ENCODE measurements at regions not wholly inside any gene's neighbourhood (a gene's known extent, or its start where the extent isn't known, plus 50 kb on each side); places are given as distances from the start of the nearest gene placed in this dataset.

- ChIA-PET CTCF (no interaction called here), POLR2A (no interaction called here)
- Mint-ChIP-seq H3K4me3 (no peak overlapping the region), H3K4me1 (no peaks in the 10 kb centered on the region), H3K36me3 (ENCODE audit: low read depth) (no peaks in the 10 kb centered on the region), H3K27ac (no peak overlapping the region), H3K9me3 (ENCODE audit: low read depth) (peaks cover 5% of the 10 kb centered on the region), H3K27me3 (no peaks in the 10 kb centered on the region)
- intact Hi-C loops (cut with DNase I, micrococcal nuclease): no loop called here
- no peak for ATAC-seq
- no peak for DNase-seq
Measured at GRCh38 chr2:66782780-66783361, 347.9 kb downstream of the MEIS1 start.

- intact Hi-C loops (cut with DNase I, micrococcal nuclease): no loop called here
- Mint-ChIP-seq H3K9me3 (ENCODE audit: low read depth) (peaks cover 2% of the 10 kb centered on the region), H3K4me3 (no peak overlapping the region), H3K4me1 (no peaks in the 10 kb centered on the region), H3K27ac (no peak overlapping the region), H3K27me3 (no peaks in the 10 kb centered on the region), H3K36me3 (ENCODE audit: low read depth) (no peaks in the 10 kb centered on the region)
- DNase-seq (no peak), ATAC-seq (no peak)
- ChIA-PET POLR2A (no interaction called here), CTCF (interaction anchor here (0.6 kb wide), 1 partner anchor 1226 kb away, joined by 4 read pairs; no protein-coding TSS in a partner anchor)
Measured at GRCh38 chr2:66789741-66790140, 354.8 kb downstream of the MEIS1 start.

GRCh38 chr2:66790651-66791181 lies 355.8 kb downstream of the MEIS1 start:
- Mint-ChIP-seq H3K9me3 (ENCODE audit: low read depth) (no peaks in the 10 kb centered on the region), H3K4me3 (no peak overlapping the region), H3K4me1 (no peaks in the 10 kb centered on the region), H3K36me3 (ENCODE audit: low read depth) (no peaks in the 10 kb centered on the region), H3K27me3 (no peaks in the 10 kb centered on the region), H3K27ac (no peak overlapping the region)
- intact Hi-C loops (cut with DNase I, micrococcal nuclease): no loop called here
- ChIA-PET CTCF (no interaction called here), POLR2A (no interaction called here)
- ATAC-seq: no peak
- no peak for DNase-seq

GRCh38 chr2:66794070-66794469 lies 359.1 kb downstream of the MEIS1 start:
- POLR2A ChIA-PET: no interaction called here
- H3K27me3 Mint-ChIP-seq: no peaks in the 10 kb centered on the region
- H3K36me3 Mint-ChIP-seq (ENCODE audit: low read depth): no peaks in the 10 kb centered on the region
- CTCF ChIA-PET: no interaction called here
- H3K4me1 Mint-ChIP-seq: no peaks in the 10 kb centered on the region
- no peak overlapping the region for H3K27ac Mint-ChIP-seq
- H3K4me3 Mint-ChIP-seq: no peak overlapping the region
- DNase-seq (no peak), ATAC-seq (no peak)
- intact Hi-C loops (cut with DNase I, micrococcal nuclease): no loop called here
- peaks cover 3% of the 10 kb centered on the region for H3K9me3 Mint-ChIP-seq (ENCODE audit: low read depth)

GRCh38 chr2:66794551-66794950 lies 359.6 kb downstream of the MEIS1 start:
- ChIA-PET POLR2A (no interaction called here), CTCF (no interaction called here)
- H3K36me3 Mint-ChIP-seq (ENCODE audit: low read depth): no peaks in the 10 kb centered on the region
- intact Hi-C loops (cut with DNase I, micrococcal nuclease): no loop called here
- H3K27ac Mint-ChIP-seq: no peak overlapping the region
- H3K4me3 Mint-ChIP-seq: no peak overlapping the region
- peaks cover 3% of the 10 kb centered on the region for H3K9me3 Mint-ChIP-seq (ENCODE audit: low read depth)
- no peaks in the 10 kb centered on the region for H3K27me3 Mint-ChIP-seq
- ATAC-seq (no peak), DNase-seq (no peak)
- no peaks in the 10 kb centered on the region for H3K4me1 Mint-ChIP-seq

GRCh38 chr2:66802877-66803276 lies 368.0 kb downstream of the MEIS1 start:
- H3K4me3 Mint-ChIP-seq: no peak overlapping the region
- ChIA-PET POLR2A (no interaction called here), CTCF (no interaction called here)
- DNase-seq (no peak), ATAC-seq (no peak)
- no peaks in the 10 kb centered on the region for H3K4me1 Mint-ChIP-seq
- H3K27me3 Mint-ChIP-seq: no peaks in the 10 kb centered on the region
- H3K27ac Mint-ChIP-seq: no peak overlapping the region
- peaks cover 3% of the 10 kb centered on the region for H3K9me3 Mint-ChIP-seq (ENCODE audit: low read depth)
- intact Hi-C loops (cut with DNase I, micrococcal nuclease): no loop called here
- no peaks in the 10 kb centered on the region for H3K36me3 Mint-ChIP-seq (ENCODE audit: low read depth)

GRCh38 chr2:66803726-66804125 lies 368.8 kb downstream of the MEIS1 start:
- ChIA-PET CTCF (no interaction called here), POLR2A (no interaction called here)
- ATAC-seq (no peak), DNase-seq (no peak)
- Mint-ChIP-seq H3K36me3 (ENCODE audit: low read depth) (no peaks in the 10 kb centered on the region), H3K27me3 (no peaks in the 10 kb centered on the region), H3K9me3 (ENCODE audit: low read depth) (no peaks in the 10 kb centered on the region), H3K4me3 (no peak overlapping the region), H3K4me1 (no peaks in the 10 kb centered on the region), H3K27ac (no peak overlapping the region)
- intact Hi-C loops (cut with DNase I, micrococcal nuclease): no loop called here

GRCh38 chr2:66805016-66805865 lies 370.3 kb downstream of the MEIS1 start:
- Mint-ChIP-seq H3K27ac (no peak overlapping the region), H3K36me3 (ENCODE audit: low read depth) (no peaks in the 10 kb centered on the region), H3K27me3 (no peaks in the 10 kb centered on the region), H3K4me3 (no peak overlapping the region), H3K9me3 (ENCODE audit: low read depth) (no peaks in the 10 kb centered on the region), H3K4me1 (no peaks in the 10 kb centered on the region)
- intact Hi-C loops (cut with DNase I, micrococcal nuclease): no loop called here
- ATAC-seq: no peak
- CTCF ChIA-PET: no interaction called here
- no peak for DNase-seq
- POLR2A ChIA-PET: no interaction called here

GRCh38 chr2:66805968-66806367 lies 371.0 kb downstream of the MEIS1 start:
- H3K27me3 Mint-ChIP-seq: no peaks in the 10 kb centered on the region
- H3K27ac Mint-ChIP-seq: no peak overlapping the region
- intact Hi-C loops (cut with DNase I, micrococcal nuclease): no loop called here
- H3K36me3 Mint-ChIP-seq (ENCODE audit: low read depth): no peaks in the 10 kb centered on the region
- no peaks in the 10 kb centered on the region for H3K9me3 Mint-ChIP-seq (ENCODE audit: low read depth)
- no peak overlapping the region for H3K4me3 Mint-ChIP-seq
- ChIA-PET CTCF (no interaction called here), POLR2A (no interaction called here)
- no peak for DNase-seq
- H3K4me1 Mint-ChIP-seq: no peaks in the 10 kb centered on the region
- ATAC-seq: no peak

GRCh38 chr2:66813525-66813924 lies 378.6 kb downstream of the MEIS1 start:
- DNase-seq (no peak), ATAC-seq (no peak)
- Mint-ChIP-seq H3K27ac (no peak overlapping the region), H3K9me3 (ENCODE audit: low read depth) (no peaks in the 10 kb centered on the region), H3K4me3 (no peak overlapping the region), H3K36me3 (ENCODE audit: low read depth) (no peaks in the 10 kb centered on the region), H3K4me1 (no peaks in the 10 kb centered on the region), H3K27me3 (no peaks in the 10 kb centered on the region)
- CTCF ChIA-PET: no interaction called here
- POLR2A ChIA-PET: no interaction called here
- intact Hi-C loops (cut with DNase I, micrococcal nuclease): no loop called here

GRCh38 chr2:66813976-66814375 lies 379.1 kb downstream of the MEIS1 start:
- intact Hi-C loops (cut with DNase I, micrococcal nuclease): no loop called here
- no peak for ATAC-seq
- no peak overlapping the region for H3K27ac Mint-ChIP-seq
- no peaks in the 10 kb centered on the region for H3K4me1 Mint-ChIP-seq
- ChIA-PET POLR2A (no interaction called here), CTCF (no interaction called here)
- H3K27me3 Mint-ChIP-seq: no peaks in the 10 kb centered on the region
- no peak for DNase-seq
- no peak overlapping the region for H3K4me3 Mint-ChIP-seq
- H3K36me3 Mint-ChIP-seq (ENCODE audit: low read depth): no peaks in the 10 kb centered on the region
- H3K9me3 Mint-ChIP-seq (ENCODE audit: low read depth): no peaks in the 10 kb centered on the region

- POLR2A ChIA-PET: no interaction called here
- DNase-seq: no peak
- ATAC-seq: no peak
- H3K36me3 Mint-ChIP-seq (ENCODE audit: low read depth): no peaks in the 10 kb centered on the region
- intact Hi-C loops (cut with DNase I, micrococcal nuclease): no loop called here
- no peaks in the 10 kb centered on the region for H3K4me1 Mint-ChIP-seq
- no peak overlapping the region for H3K27ac Mint-ChIP-seq
- CTCF ChIA-PET: no interaction called here
- H3K9me3 Mint-ChIP-seq (ENCODE audit: low read depth): no peaks in the 10 kb centered on the region
- H3K27me3 Mint-ChIP-seq: no peaks in the 10 kb centered on the region
- no peak overlapping the region for H3K4me3 Mint-ChIP-seq
Measured at GRCh38 chr2:66814916-66815315, 380.0 kb downstream of the MEIS1 start.

Measured in activated CD4-positive, alpha-beta T cell treated with anti-CD3 and anti-CD28 coated beads for 36 hours (primary cell).